NT2/D1 (cell line): ENCODE measurements at regions not wholly inside any gene's neighbourhood (a gene's known extent, or its start where the extent isn't known, plus 50 kb on each side); places are given as distances from the start of the nearest gene placed in this dataset.

Experiments used
- DNase-seq: peaks from one replicate; pipeline ENCODE4 v3.0.0-alpha.2; 2011; ENCODE audit warnings: low read depth, low spot score
- H3K27me3 ChIP-seq: 2 replicates; pipeline ENCODE4 v1.6.0; 2011; ENCODE audit warnings: mild to moderate bottlenecking; ENCODE audit not compliant: insufficient read length, insufficient read depth
- H3K36me3 ChIP-seq: 2 replicates; pipeline ENCODE4 v1.6.1; 2011; ENCODE audit warnings: mild to moderate bottlenecking, low read length, mixed read lengths; ENCODE audit not compliant: insufficient read depth, insufficient read length
- H3K4me1 ChIP-seq: 2 replicates; pipeline ENCODE4 v1.5.1; 2011; ENCODE audit not compliant: insufficient read depth, insufficient read length
- H3K4me3 ChIP-seq: 2 replicates; pipeline ENCODE4 v1.5.1; 2011; ENCODE audit warnings: low read depth; ENCODE audit not compliant: insufficient read length
- H3K9ac ChIP-seq: 2 replicates; pipeline ENCODE4 v1.6.0; 2011; ENCODE audit warnings: low read depth; ENCODE audit not compliant: insufficient read length
- H3K9me3 ChIP-seq: 2 replicates; pipeline ENCODE4 v1.5.1; 2011; ENCODE audit warnings: mild to moderate bottlenecking, low read length; ENCODE audit not compliant: insufficient read depth
- SUZ12 ChIP-seq: IDR thresholded peaks from 2 replicates; pipeline ENCODE4 v1.6.1; 2011; ENCODE audit not compliant: insufficient read length, insufficient read depth; ENCODE audit errors: extremely low read depth
- YY1 ChIP-seq: IDR thresholded peaks from 2 replicates; pipeline ENCODE4 v1.6.1; 2011; ENCODE audit not compliant: insufficient read length, insufficient read depth
- ZNF274 ChIP-seq: IDR thresholded peaks from 2 replicates; pipeline ENCODE4 v1.6.1; 2011; ENCODE audit warnings: mild to moderate bottlenecking, low read depth, low read length

DNA sequence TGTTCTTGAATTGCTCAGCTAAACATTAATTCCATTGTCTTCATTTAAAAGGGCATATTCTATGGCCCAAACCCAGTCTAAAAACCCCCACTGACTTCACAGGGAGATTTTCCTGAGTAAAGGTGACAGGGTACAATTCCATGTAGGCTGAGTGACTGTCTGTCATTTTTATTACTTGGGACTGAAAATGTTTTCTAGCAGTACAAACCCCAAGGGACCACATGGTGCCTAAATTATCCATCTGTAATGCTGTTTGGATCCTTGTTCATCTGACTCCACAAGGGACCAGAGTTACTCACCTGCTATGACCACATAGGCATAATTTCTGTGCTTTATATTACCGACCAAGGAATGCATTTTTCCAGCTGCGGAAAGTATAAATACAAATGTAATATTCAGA, 349.1 kb downstream of the ZNF608 start:
- no peaks in the 10 kb centered on the region for H3K4me1 ChIP-seq
- no peak overlapping the region for H3K9ac ChIP-seq
- H3K4me3 ChIP-seq = no peak overlapping the region
- H3K27me3 ChIP-seq = no peaks in the 10 kb centered on the region
- no peaks in the 10 kb centered on the region for H3K36me3 ChIP-seq
- DNase-seq = no peak
- no peaks in the 10 kb centered on the region for H3K9me3 ChIP-seq
- TF ChIP-seq SUZ12 = no peak
- no peak for TF ChIP-seq ZNF274
- TF ChIP-seq YY1 = no peak

DNA sequence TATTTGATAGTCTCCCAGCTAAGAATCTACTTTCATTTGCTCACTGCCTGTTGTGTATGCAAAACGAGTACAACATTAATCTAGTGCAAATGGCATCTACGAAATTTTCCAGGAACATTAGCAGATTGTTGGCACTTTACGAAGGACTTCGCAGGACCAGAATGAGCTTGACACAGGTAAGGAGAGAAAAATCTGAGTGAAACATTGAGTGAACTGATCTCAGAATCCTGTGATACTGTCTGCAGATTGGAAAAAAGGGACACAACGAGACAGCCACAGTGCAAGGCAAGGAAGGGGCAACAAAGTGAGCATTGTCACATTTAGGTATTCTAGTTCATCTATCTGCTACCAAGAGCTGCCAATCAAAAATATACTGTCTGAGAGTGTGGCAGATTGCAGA, 350.5 kb downstream of the ZNF608 start:
- no peak for DNase-seq
- H3K4me1 ChIP-seq = no peaks in the 10 kb centered on the region
- H3K4me3 ChIP-seq = no peak overlapping the region
- no peaks in the 10 kb centered on the region for H3K36me3 ChIP-seq
- H3K9ac ChIP-seq = no peak overlapping the region
- TF ChIP-seq ZNF274 = no peak
- no peaks in the 10 kb centered on the region for H3K27me3 ChIP-seq
- no peaks in the 10 kb centered on the region; the same call in 1 of the 2 replicates for H3K9me3 ChIP-seq

DNA sequence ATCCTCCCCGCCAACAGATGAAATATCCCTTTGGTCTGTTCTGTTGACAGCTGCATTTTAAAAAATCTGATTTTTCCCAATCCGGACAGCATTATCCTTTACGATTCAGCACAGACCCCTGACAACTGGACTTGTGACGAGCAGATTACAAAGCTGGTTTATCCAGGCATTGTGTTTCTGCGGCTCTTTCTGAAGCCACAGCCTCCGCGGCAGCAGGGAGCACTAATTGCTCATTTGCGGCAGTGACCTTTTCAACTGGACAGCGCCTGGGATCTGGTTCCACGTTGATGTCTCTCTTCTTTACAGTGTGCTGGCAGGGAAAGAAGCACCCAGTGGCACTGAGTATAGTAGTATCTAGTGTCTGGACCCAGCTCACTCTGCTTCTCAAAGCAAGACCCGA, 351.2 kb downstream of the ZNF608 start:
- H3K4me3 ChIP-seq = no peak overlapping the region
- H3K4me1 ChIP-seq = no peaks in the 10 kb centered on the region
- no peaks in the 10 kb centered on the region for H3K36me3 ChIP-seq
- no peak for TF ChIP-seq YY1
- no peak for TF ChIP-seq SUZ12
- TF ChIP-seq ZNF274 = no peak
- H3K9me3 ChIP-seq = peaks cover 5% of the 10 kb centered on the region; the same call in 1 of the 2 replicates
- no peak overlapping the region for H3K9ac ChIP-seq
- H3K27me3 ChIP-seq = no peaks in the 10 kb centered on the region
- DNase-seq = no peak

GRCh38 chr5:124394700-124395245, 351.7 kb downstream of the ZNF608 start:
- TF ChIP-seq YY1 (no peak), ZNF274 (no peak), SUZ12 (no peak)
- DNase-seq = no peak
- Histone ChIP-seq H3K36me3 (no peaks in the 10 kb centered on the region), H3K27me3 (no peaks in the 10 kb centered on the region), H3K4me1 (no peaks in the 10 kb centered on the region), H3K9me3 (peaks cover 10% of the 10 kb centered on the region), H3K9ac (no peak overlapping the region), H3K4me3 (no peak overlapping the region)

GRCh38 chr5:124393584-124394379, 352.7 kb downstream of the ZNF608 start:
- Histone ChIP-seq H3K9me3 (peaks cover 11% of the 10 kb centered on the region), H3K4me3 (no peak overlapping the region), H3K4me1 (no peaks in the 10 kb centered on the region), H3K9ac (no peak overlapping the region), H3K27me3 (no peaks in the 10 kb centered on the region), H3K36me3 (no peaks in the 10 kb centered on the region)
- no peak for TF ChIP-seq ZNF274
- TF ChIP-seq SUZ12 = no peak
- no peak for TF ChIP-seq YY1
- no peak for DNase-seq

DNA sequence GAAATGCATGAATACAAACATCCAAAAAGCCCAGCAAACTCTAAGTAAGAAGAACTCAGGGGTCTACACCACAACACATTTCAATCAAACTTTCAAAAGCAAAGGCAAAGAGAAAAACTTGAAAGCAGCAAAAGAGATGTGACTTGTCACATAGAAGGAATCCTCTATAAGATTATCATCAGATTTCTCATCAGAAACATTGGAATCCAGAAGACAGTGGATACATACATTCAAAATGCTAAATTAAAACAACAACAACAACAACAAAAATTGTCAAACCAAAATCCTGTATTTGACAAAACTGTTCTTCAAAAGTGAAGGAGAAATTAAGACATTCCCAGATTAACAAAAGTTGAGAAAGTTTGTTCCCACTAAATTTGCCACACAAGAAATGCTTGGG, 362.7 kb downstream of the ZNF608 start:
- no peak overlapping the region for H3K4me3 ChIP-seq
- H3K9me3 ChIP-seq = peaks cover 23% of the 10 kb centered on the region
- no peaks in the 10 kb centered on the region for H3K27me3 ChIP-seq
- no peaks in the 10 kb centered on the region for H3K36me3 ChIP-seq
- no peaks in the 10 kb centered on the region for H3K4me1 ChIP-seq
- no peak for DNase-seq
- H3K9ac ChIP-seq = no peak overlapping the region
- no peak for TF ChIP-seq YY1
- no peak for TF ChIP-seq SUZ12
- TF ChIP-seq ZNF274 = no peak

- H3K9ac ChIP-seq = no peak overlapping the region
- H3K4me1 ChIP-seq = no peaks in the 10 kb centered on the region
- no peaks in the 10 kb centered on the region for H3K27me3 ChIP-seq
- no peak for DNase-seq
- no peak overlapping the region for H3K4me3 ChIP-seq
- no peak for TF ChIP-seq SUZ12
- no peak for TF ChIP-seq ZNF274
- TF ChIP-seq YY1 = no peak
- peaks cover 10% of the 10 kb centered on the region; the same call in 1 of the 2 replicates for H3K9me3 ChIP-seq
- H3K36me3 ChIP-seq = no peaks in the 10 kb centered on the region
These were observed 369.1 kb downstream of the ZNF608 start for GRCh38 chr5:124377386-124377785.
